GM18907 (cell line): ENCODE measurements at regions not wholly inside any gene's neighbourhood (a gene's known extent, or its start where the extent isn't known, plus 50 kb on each side); places are given as distances from the start of the nearest gene placed in this dataset.

Experiments
- ATAC-seq: cut with Tn5 transposase; IDR thresholded peaks from one replicate; pipeline ENCODE4 v1.9.1; 2021; ENCODE audit warnings: mild to moderate bottlenecking, moderate library complexity; ENCODE audit not compliant: unreplicated experiment

GRCh38 chr17:12287953-12288352, 267.3 kb downstream of the MAP2K4 start:
- no peak for ATAC-seq

DNA sequence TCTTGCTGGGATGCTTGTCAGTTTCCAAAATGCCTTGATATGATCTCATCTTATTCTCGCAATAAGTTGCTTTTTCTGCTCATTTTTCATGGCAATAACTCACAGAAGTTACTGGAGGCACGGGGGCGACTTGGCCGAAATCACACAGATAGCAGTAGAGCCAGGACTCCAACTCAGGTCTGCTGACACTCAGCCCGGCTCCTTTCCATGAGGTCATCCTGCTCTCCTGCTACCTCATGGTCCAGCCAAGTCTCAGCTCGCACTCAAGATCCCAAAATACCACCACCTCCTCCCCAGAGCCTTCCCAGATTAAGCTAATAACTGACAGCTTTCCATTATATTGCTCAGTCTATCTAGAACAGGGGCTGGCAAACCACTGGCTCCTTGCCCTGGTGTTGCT, 269.5 kb downstream of the MAP2K4 start:
- no peak for ATAC-seq

DNA sequence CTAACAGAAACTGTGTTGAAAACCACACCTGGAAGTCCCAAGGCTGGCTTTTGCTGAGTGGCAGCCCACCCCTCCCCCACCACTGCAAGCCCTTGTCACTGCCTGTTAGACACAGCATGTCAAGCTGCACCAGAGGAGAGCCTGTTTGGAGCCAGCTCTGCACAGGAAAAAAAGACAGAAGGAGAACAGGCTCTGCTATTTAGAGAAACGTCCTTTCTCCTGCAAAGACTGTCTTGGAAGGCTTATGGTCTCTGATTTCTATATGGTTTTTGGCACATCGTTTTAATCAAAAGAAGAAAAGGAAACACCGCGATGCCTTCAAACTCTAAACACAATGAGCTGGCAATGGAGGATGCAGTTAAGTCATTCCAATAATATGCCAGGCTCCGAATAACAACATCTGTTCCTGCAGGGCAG, 275.5 kb downstream of the MAP2K4 start:
- ATAC-seq, result no peak

DNA sequence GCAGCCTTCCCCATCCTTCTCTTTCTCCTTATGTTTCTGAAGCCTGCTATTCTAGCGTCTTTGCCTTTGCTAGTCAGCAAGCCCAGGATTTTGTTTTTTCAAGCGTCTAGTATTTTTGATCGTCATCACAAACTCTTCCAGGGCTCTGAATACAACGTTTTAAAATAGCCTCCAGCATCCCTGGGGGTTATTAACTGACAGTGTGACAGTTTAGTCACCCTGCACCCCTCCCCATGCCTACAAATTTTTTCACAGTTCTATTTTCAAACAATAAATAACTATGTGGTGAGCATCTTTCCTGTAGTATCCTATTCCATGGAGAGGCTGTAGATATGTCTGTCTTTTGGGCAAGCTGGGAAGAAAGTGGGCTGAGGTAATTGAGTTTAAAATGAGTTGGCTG, 280.9 kb downstream of the MAP2K4 start:
- no peak for ATAC-seq

DNA sequence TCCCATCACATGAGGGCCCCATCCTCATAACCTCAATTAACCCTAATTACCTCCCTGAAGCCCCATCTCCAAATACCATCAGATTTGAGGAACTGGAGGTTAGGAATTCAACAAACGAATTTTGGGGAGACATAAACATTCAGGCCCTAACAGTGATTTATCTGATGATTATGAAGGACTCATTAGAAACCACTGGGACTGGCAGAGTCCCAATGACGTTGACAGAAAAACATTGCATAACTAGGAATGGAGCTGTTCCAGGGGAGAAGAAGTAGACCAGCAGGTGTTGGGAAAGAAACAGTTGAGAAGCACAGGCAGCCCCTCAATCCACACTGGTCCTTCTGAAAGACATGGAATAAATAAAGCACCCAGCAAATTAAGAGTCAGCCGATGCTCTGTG, 282.0 kb downstream of the MAP2K4 start:
- no peak for ATAC-seq

GRCh38 chr17:12310811-12311210, 290.1 kb downstream of the MAP2K4 start:
- no peak for ATAC-seq

GRCh38 chr17:12312692-12313091, 292.0 kb downstream of the MAP2K4 start:
- ATAC-seq, result no peak

DNA sequence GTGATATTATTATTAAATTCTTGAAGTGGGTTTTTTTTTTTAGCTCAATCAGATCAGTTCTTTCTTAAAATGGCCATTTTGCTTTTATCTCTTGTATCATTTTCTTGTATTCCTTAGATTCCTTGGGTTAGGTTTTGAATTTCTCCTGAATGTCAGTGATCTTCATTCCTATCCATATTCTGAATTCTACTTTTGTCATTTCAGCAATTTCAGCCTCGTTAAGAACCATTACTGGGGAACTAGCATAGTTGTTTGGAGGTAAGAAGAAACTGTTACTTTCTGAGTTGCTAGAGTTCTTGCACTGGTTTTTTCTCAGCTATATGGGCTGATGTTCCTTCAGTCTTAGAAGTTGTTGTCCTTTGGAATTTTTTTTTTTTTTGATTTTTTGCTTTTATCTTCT, 293.1 kb downstream of the MAP2K4 start:
- no peak for ATAC-seq

- no peak for ATAC-seq
These were observed 295.3 kb downstream of the MAP2K4 start for GRCh38 chr17:12316021-12316420.

GRCh38 chr17:12318571-12319266, 298.0 kb downstream of the MAP2K4 start:
- no peak for ATAC-seq

- no peak for ATAC-seq
These were observed 299.6 kb downstream of the MAP2K4 start for GRCh38 chr17:12320286-12320685.

- ATAC-seq, result no peak
These were observed 307.5 kb downstream of the MAP2K4 start for GRCh38 chr17:12328204-12328603.

- ATAC-seq, result no peak
These were observed 309.8 kb downstream of the MAP2K4 start for GRCh38 chr17:12330456-12330855.

DNA sequence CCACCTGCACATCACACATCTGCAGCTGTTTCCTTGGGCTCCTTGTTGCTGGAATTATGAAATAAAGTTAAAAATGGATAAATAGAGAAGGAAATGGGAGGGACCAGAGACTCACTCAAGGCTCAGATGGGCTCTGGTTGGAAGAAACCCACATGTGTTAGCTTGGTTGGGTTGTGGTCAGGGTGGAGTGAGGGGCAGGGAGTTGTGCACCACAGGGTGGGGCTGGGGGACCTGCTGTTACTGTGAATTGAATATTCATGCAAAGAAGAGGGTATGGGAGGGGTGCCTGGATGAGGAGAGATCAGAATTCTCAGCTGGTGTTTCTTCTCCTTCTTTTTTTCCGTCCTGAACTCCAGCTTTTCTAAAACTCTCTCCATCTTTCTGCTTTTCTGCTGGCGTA, 320.7 kb downstream of the MAP2K4 start:
- no peak for ATAC-seq

DNA sequence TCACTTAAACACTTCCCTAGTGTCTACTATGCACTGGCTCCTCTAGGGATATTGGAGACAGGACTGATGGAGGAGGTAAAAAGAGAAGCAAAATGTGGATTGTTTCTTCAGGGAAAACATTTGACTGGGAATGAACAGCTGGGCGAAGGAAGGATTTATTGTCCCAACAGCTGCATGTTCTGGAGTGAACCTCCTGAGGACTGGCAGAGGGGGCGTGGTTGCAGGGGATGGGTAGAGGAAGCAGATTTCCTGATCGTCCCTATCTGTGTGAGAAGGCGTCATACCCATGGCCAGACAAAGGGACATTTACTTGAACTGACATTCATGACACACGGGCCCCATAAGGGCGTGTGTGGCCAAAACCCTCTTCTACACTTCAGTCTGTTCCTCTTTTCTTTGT, 321.5 kb downstream of the MAP2K4 start:
- ATAC-seq, result no peak

- no peak for ATAC-seq
These were observed 322.1 kb downstream of the MAP2K4 start for GRCh38 chr17:12342609-12343435.

GRCh38 chr17:12348476-12348875, 317.2 kb upstream of the MYOCD start:
- ATAC-seq, result no peak

DNA sequence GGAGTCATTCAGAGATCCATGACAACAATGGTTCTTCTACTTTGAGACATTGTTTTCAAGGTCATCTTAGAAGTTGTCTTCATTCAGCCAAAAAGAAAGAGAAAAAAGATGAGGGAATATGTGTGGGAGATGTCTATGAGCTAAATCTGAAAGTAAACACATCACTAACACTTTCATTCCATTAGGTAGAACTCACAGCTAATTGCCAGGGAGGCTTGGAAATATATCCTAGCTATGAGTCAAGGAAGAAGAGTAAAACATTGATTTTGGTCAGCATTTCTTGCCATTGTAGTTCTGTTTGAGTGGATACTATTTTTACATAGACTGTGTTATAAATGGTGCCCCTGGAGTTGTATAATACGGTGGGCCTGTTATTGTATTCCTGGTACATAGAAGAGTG, 316.4 kb upstream of the MYOCD start:
- ATAC-seq, result no peak

DNA sequence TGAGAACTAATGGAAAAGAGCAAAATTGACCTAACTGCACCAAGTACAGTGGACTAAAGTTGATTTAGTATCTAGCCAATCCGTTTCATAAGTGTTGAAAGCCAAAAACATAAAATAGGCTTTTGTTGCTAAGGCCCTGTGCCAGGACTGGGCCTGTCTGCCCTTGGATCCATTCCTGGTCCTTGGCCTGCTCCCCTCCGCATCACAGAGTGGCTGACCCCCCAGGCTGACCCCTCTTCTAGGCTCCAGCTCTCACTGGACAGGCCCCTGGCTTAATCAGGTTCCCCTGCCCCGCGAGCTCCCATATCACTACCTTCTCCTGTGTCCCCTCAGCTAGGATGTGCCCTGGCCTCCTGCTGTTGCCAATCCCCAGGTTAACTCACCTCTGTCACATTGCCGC, 313.6 kb upstream of the MYOCD start:
- no peak for ATAC-seq

- no peak for ATAC-seq
These were observed 308.1 kb upstream of the MYOCD start for GRCh38 chr17:12357600-12357999.

- ATAC-seq, result no peak
These were observed 307.2 kb upstream of the MYOCD start for GRCh38 chr17:12358477-12358876.

DNA sequence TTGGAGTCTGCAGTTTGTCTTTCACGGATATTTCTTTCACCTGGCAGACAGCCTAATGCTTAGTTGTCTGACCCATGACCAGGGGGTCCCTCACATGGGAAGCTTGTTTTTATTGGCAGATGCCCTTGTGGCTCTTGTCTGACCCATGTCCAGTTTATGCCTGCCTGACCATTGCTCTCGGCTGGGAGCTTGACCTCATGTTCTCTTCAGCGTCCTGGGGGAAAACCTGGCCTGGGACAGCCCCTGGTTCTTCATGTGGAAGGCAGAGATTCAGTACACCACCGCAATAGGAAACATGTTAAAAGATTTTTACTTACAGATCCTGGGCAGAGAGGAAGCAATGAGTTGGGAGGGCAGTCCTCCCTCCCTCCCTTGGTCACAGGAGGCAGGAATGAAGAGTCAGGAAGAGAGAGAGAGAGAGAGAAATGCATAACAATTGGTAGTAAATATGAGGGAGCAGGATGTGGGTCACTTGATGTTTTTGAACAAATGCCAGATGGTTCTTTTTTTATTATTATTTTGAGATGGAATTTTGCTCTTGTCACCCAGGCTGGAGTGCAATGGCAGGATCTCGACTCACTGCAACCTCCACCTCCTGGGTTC, 302.7 kb upstream of the MYOCD start:
- no peak for ATAC-seq
